Ammon's horn (tissue), 1 donor: ENCODE measurements at regions not wholly inside any gene's neighbourhood (a gene's known extent, or its start where the extent isn't known, plus 50 kb on each side); places are given as distances from the start of the nearest gene placed in this dataset.

ENCODE experiments used
- DNase-seq: peaks from one replicate; pipeline ENCODE4 v3.0.0-alpha.2; 2016; ENCODE audit warnings: low spot score

- no peak for DNase-seq
These were observed 759.0 kb downstream of the LTN1 start for GRCh38 chr21:28233536-28234220.

- DNase-seq: no peak
These were observed 762.1 kb downstream of the LTN1 start for GRCh38 chr21:28230559-28230958.

GRCh38 chr21:28229814-28230213 lies 762.9 kb downstream of the LTN1 start:
- no peak for DNase-seq

DNA sequence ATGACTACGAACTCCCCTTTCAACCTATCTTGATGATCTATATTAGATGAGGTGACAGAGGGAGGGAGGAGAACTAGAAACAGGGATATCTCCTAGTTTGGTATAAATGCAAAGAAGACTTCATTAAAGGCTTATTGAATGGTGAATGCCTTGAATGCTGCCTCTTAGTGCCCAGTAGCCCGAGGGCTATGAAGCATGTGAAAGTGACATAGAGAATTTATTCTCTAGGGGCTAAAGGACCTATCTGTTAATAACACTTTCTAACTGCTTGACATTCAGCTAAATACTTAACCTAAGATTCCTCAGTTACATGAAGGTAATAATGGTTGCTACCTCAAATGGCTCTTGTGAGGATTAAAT lies 764.1 kb downstream of the LTN1 start:
- DNase-seq: no peak

DNA sequence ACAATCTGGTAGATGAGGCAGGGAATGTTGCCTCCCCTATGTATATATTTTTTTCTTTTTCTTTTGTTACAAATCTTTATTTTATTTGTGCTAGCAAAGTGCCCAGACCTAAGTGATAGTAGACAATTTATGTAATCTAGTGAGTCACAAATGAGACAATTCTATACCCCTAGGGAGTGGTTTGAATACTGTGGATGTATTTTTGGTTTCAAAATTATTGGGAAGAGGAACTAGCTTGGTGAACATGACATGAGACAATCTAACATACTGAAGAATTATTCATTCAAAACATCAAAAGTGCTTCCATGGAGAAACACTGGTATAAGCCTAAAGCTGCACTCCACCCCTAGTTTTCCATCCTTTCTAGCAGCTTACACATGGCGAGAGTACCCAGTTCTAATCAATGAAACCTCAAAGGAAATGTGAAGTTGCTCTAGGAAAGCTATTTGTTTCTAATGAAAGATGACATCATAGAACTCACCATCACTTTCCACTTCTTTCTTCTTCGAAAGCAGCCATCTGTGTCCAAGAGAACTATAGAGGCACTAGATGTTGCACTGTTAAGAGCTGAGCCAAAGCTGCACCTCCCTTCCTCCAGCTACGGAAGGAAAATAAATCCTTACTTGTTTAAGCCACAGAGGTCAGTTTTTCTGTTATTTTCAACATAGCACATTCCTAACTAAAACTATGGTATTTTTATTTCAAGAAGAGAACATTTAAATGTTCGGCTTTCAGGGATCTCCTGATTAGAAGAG lies 764.6 kb downstream of the LTN1 start:
- DNase-seq: no peak

DNA sequence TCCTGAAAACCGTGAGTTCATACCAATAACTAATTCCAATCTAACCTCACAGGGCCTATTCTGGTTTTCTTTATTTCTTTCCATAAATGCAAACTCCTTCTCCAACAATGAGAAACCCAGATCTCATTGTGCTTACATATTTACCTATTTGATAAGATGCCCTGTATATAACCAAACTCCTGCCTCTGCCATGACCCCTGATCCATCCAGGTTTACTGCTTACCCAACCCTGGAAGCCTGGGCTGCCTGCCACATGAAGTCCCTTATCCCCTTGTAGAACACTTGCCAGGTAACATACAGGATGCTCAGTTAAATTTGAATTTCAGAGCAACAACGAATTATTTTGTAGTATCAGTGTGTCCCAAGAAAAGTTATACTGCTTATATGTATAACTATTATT lies 766.1 kb downstream of the LTN1 start:
- DNase-seq: no peak

DNA sequence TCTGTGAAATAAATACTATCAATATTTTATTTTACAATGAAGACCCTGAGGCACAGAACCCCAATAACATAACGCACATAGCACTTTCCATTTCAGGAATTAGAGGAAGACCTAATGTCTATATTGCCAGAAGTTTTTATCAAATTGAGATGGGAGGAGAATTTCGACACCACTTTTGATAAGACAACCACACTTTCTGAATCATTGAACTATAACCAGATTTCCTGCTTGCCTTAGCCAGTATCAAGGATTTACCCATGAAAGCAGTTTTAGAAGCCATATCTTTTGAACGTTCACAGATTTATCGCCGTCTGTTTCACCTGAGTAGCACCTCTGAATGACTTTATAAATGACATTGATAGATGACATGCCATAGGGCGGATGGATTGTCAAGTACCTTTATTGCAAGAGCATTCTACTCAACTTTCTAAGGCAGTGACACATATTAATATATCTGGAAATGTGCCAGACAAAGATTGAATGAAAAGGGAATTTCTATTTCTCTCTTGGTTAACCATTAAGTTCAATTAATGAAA lies 768.4 kb downstream of the LTN1 start:
- no peak for DNase-seq

DNA sequence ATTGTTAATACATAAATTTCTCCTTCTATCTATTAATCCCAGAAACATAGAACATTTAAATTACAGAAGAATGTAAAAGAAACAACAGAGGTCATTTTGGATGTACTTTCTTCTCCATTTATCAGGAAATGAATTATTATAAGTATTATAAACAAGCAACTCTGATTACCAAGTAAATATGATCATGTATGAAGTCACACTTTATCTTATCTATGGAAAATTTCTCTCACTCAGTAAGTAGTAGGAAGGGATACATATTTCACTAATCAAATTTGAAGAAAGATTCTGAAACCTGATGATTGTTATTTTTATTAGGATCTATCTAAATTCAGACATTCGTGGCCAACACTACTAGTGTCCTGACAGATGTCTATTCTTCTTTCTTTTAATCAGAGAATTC lies 770.7 kb downstream of the LTN1 start:
- DNase-seq: no peak

DNA sequence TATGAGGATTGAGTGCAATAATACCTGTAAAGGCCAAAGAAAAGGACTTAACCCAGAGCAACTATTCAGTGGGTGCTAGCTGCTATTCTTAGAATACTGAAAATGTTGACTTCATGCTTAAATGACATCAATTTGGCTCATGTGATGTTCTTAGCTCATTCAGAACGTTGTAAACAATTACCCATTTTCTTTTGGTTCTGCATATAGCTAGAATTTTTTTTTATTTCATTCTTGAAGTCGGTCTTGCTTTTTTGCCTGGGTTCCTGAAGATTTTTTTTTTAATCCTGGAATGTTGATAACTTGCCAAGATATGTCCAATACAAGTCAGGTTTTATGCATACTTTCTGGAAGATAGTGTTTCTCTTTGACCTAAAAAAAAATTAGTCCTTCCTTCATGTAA lies 772.0 kb downstream of the LTN1 start:
- DNase-seq: no peak

- no peak for DNase-seq
These were observed 775.6 kb downstream of the LTN1 start for GRCh38 chr21:28216976-28217523.

DNA sequence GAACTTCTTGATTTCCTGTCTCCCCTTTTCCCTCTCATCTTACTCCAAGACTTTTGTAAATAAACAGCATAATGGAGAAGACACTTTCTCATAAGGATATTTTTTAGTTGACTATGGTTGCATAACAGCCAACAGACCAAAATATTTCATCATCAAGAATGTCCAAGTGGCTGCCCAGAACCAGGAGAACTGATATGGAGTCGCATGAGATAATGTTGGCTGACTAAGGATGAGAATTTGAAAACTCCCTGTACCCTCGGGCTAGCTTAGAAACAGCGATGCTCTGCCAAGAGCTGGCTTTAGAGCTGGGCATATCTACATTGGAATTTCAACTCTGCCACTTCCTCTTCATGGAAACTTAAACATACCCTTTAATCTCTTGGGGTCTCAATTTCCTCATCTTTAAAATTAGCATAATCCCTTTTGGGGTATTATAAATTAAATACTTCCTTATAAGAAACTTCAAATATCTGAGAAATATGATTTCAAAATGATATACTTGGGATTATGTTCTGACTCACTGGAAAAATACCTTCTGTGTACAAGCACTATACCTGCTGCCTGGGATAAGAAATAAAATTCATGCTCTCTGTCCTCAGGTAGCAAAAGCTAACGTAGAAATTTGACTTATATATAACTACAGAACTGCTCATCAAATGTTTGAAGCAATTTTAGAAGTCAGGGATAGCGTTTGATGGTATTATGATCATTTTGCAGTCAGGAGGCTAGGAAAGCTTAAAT lies 777.3 kb downstream of the LTN1 start:
- no peak for DNase-seq

DNA sequence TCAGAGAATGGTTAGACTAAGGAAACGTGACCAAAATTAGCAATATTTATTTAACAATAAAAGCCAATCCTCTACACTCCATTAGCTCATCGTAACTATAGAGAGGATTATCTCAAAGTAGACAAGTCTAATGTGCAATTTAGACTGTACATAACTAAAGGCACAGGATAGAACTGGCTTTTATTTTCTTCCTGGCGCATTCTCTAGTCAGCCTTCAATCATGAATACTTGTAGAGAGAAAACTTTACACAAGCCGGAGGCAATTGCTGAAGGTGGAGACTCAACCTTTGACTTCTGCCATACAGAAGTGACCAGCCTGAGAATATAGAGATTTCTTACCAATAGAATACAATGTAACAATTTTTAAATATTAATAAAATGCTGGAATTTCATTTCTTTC lies 777.9 kb downstream of the LTN1 start:
- no peak for DNase-seq

DNA sequence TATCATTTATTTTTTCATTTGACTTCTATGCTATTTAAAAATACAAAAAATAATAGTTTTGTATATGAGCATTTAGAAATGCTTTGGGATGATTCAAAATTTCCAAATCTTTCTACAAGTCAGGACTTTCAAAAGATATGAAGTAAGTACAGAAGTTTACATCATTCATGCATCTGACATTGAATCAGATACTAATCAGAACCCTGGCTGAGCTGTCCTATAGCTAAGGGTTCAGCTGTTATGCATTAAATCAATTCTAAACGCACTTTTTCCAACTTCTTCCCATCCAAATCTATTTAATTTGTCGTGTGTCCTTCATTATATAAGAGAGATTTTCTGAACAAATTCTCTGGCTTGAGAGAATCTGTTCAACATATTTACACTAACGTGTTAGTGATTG lies 779.4 kb downstream of the LTN1 start:
- no peak for DNase-seq

GRCh38 chr21:28212061-28212460 lies 780.6 kb downstream of the LTN1 start:
- DNase-seq: no peak

DNA sequence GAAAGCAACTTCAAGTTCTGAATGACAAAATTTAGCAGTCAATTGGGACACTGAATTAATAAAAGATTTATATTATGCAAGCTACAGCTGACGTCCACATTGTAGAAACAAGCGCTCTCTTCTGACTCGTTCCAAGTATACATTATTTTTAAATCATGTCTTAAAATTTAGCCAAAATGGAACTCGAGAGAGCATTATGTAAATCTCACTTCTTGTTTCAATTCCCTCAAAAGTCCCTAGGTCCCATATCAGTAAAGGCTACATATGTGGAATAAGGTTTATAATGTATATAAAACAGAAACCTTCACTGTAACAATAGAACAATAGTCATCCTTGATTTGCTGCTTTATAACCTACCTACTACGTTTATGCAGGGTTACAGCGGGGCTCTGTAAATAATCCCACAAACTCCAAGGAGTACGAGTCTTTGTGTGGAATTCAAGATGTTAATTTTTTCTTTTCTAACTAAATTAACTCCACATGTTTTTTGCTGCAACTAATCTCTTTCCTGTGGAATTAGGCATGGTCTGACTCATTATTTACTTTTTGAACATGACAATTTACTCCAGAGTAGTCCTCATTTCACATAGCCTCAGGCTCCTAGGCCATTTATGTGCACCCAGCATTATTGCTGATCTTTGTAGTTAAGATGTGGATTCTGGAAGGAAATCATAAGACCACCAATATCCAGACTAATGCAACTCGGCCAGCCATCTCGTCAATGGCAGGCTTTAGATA lies 785.1 kb downstream of the LTN1 start:
- DNase-seq: no peak

DNA sequence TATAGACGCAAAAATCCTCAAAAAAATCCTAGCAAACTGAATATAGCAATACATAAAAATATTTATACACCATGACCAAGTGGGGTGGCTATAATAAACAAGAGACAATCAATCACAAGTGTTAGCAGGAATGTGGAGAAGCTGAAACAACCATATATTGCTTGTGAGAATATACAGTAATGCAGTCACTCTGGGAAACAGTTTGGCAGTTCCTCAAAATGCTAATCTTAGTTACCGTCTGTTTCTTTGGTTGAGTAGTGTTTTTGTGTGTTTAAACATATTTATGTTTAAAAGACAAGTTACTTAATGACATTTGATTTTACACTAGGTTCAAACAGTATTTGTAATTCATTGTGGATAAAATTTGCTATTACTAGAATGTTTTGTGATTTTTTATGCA lies 792.0 kb downstream of the LTN1 start:
- DNase-seq: no peak

GRCh38 chr21:28196981-28197380 lies 795.7 kb downstream of the LTN1 start:
- no peak for DNase-seq

DNA sequence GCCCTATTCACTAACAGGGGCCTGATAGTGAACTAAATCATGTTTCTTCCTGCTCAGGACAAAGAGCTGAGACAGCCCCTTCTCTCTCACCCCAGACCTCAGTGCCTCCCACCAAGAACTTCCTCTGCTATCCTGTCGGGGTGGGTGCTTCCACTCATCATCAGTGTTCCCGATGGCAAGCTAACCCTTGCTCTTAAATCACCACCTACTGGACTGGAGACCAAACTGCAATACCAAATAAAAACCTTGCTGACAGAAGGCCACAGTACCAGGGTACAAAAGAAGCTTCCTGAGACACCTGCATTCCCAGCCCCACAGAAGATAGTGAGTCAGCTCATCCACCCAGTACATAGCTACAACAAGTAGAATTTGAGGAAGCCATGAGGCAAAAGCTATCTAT lies 799.5 kb downstream of the LTN1 start:
- no peak for DNase-seq

DNA sequence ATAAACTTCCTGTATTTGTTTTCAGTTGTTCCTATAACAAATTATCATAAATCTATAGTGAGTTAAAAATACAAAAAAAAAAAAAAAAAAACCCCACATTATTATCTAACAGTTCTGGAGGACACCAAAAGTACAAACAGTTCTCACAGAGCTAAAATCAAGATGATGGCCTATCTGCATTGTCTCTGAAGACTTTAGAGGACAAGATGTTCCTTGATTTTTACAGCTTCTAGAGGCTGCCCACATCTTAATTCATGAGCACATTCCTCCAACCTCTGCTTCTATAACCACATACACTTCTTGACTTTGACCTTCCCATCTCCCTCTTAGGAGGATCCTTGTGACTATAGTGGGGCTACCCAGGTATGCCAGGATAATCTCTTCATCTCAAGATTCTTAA lies 806.1 kb downstream of the LTN1 start:
- DNase-seq: no peak

- DNase-seq: no peak
These were observed 810.9 kb downstream of the LTN1 start for GRCh38 chr21:28181730-28182129.

GRCh38 chr21:28179136-28179535 lies 813.5 kb downstream of the LTN1 start:
- no peak for DNase-seq

GRCh38 chr21:28177124-28177523 lies 815.6 kb downstream of the LTN1 start:
- DNase-seq: no peak
